ENCODE measurements at regions not wholly inside any gene's neighbourhood (a gene's known extent, or its start where the extent isn't known, plus 50 kb on each side); places are given as distances from the start of the nearest gene placed in this dataset.
A peak's percentile ranks its signal among the peaks of the same experiment; 100 is the strongest.
"Not testable (repeated sequence)": the region's sequence is repeated elsewhere in the genome, so short reads cannot be mapped to it uniquely, and the experiment has no call there.

- not testable (repeated sequence) for H3K4me1 Mint-ChIP-seq (ENCODE audit: low read depth); H3K36me3 Mint-ChIP-seq (ENCODE audit: insufficient read depth in 2 of 2); H3K9me3 Mint-ChIP-seq; H3K27ac Mint-ChIP-seq; H3K4me3 Mint-ChIP-seq; H3K27me3 Mint-ChIP-seq (ENCODE audit: low read depth)
- DNase-seq: peak in 1 of 2 donors; percentile 3
- ATAC-seq (replicated peaks in 1 of 2): peak; percentile 94 to 95
Measured at GRCh38 chr1:120529475-120530089, 114.7 kb downstream of the NBPF8 start.

GRCh38 chr1:120531455-120531854, 116.6 kb downstream of the NBPF8 start:
- ATAC-seq (replicated peaks in 1 of 2); H3K4me3 Mint-ChIP-seq; H3K36me3 Mint-ChIP-seq (ENCODE audit: insufficient read depth in 2 of 2); DNase-seq; H3K27me3 Mint-ChIP-seq (ENCODE audit: low read depth); H3K9me3 Mint-ChIP-seq; H3K27ac Mint-ChIP-seq: not testable (repeated sequence)
- H3K4me1 Mint-ChIP-seq (ENCODE audit: low read depth): peaks cover 18% of the 10 kb centered on the region

- ATAC-seq (replicated peaks in 1 of 2): peak; percentile 82 to 84
- H3K27me3 Mint-ChIP-seq (ENCODE audit: low read depth); H3K36me3 Mint-ChIP-seq (ENCODE audit: insufficient read depth in 2 of 2); DNase-seq; H3K9me3 Mint-ChIP-seq: not testable (repeated sequence)
- H3K4me1 Mint-ChIP-seq (ENCODE audit: low read depth): peaks cover 18% of the 10 kb centered on the region
- H3K4me3 Mint-ChIP-seq: peak overlapping the region; percentile 56 to 89
- H3K27ac Mint-ChIP-seq: peak overlapping the region; percentile 93
Measured at GRCh38 chr1:120534361-120535047, 119.7 kb downstream of the NBPF8 start.

- not testable (repeated sequence) for H3K27me3 Mint-ChIP-seq (ENCODE audit: low read depth); DNase-seq; H3K36me3 Mint-ChIP-seq (ENCODE audit: insufficient read depth in 2 of 2); H3K9me3 Mint-ChIP-seq
- H3K4me3 Mint-ChIP-seq: peak overlapping the region; percentile 56 to 89
- ATAC-seq (replicated peaks in 1 of 2): peak; percentile 68 to 76
- H3K4me1 Mint-ChIP-seq (ENCODE audit: low read depth): peaks cover 18% of the 10 kb centered on the region
- H3K27ac Mint-ChIP-seq: peak overlapping the region; percentile 93
Measured at GRCh38 chr1:120535052-120535451, 120.2 kb downstream of the NBPF8 start.

GRCh38 chr1:120541394-120541793, 126.6 kb downstream of the NBPF8 start:
- not testable (repeated sequence) for H3K27me3 Mint-ChIP-seq (ENCODE audit: low read depth); H3K36me3 Mint-ChIP-seq (ENCODE audit: insufficient read depth in 2 of 2); H3K4me1 Mint-ChIP-seq (ENCODE audit: low read depth); DNase-seq; H3K9me3 Mint-ChIP-seq; H3K4me3 Mint-ChIP-seq; H3K27ac Mint-ChIP-seq
- peak in 1 of 2 donors; percentile 39 for ATAC-seq (replicated peaks in 1 of 2)

GRCh38 chr1:120542365-120542764, 127.5 kb downstream of the NBPF8 start:
- ATAC-seq (replicated peaks in 1 of 2): not testable (repeated sequence)

GRCh38 chr1:120542940-120543339, 128.1 kb downstream of the NBPF8 start:
- not testable (repeated sequence) for DNase-seq

More at GRCh38 chr1:120542365-120542764, 127.5 kb downstream of the NBPF8 start:
- not testable (repeated sequence) for H3K27me3 Mint-ChIP-seq (ENCODE audit: low read depth); DNase-seq; H3K27ac Mint-ChIP-seq; H3K4me3 Mint-ChIP-seq; H3K9me3 Mint-ChIP-seq; H3K36me3 Mint-ChIP-seq (ENCODE audit: insufficient read depth in 2 of 2); H3K4me1 Mint-ChIP-seq (ENCODE audit: low read depth)

GRCh38 chr1:120544434-120544833, 129.6 kb downstream of the NBPF8 start:
- H3K4me1 Mint-ChIP-seq (ENCODE audit: low read depth); H3K27ac Mint-ChIP-seq: not testable (repeated sequence)

More at GRCh38 chr1:120542940-120543339, 128.1 kb downstream of the NBPF8 start:
- ATAC-seq (replicated peaks in 1 of 2); H3K36me3 Mint-ChIP-seq (ENCODE audit: insufficient read depth in 2 of 2); H3K9me3 Mint-ChIP-seq; H3K27ac Mint-ChIP-seq; H3K4me1 Mint-ChIP-seq (ENCODE audit: low read depth); H3K27me3 Mint-ChIP-seq (ENCODE audit: low read depth); H3K4me3 Mint-ChIP-seq: not testable (repeated sequence)

GRCh38 chr1:120550335-120550734, 135.5 kb downstream of the NBPF8 start:
- not testable (repeated sequence) for H3K4me3 Mint-ChIP-seq; H3K27ac Mint-ChIP-seq; ATAC-seq (replicated peaks in 1 of 2); H3K4me1 Mint-ChIP-seq (ENCODE audit: low read depth); H3K9me3 Mint-ChIP-seq; H3K36me3 Mint-ChIP-seq (ENCODE audit: insufficient read depth in 2 of 2); H3K27me3 Mint-ChIP-seq (ENCODE audit: low read depth); DNase-seq

More at GRCh38 chr1:120544434-120544833, 129.6 kb downstream of the NBPF8 start:
- H3K27me3 Mint-ChIP-seq (ENCODE audit: low read depth); H3K9me3 Mint-ChIP-seq; H3K36me3 Mint-ChIP-seq (ENCODE audit: insufficient read depth in 2 of 2); H3K4me3 Mint-ChIP-seq: not testable (repeated sequence)
- ATAC-seq (replicated peaks in 1 of 2): peak; percentile 83 to 93
- peak; percentile 82 to 83 for DNase-seq

- not testable (repeated sequence) for H3K9me3 Mint-ChIP-seq; H3K27me3 Mint-ChIP-seq (ENCODE audit: low read depth); H3K36me3 Mint-ChIP-seq (ENCODE audit: insufficient read depth in 2 of 2); H3K27ac Mint-ChIP-seq; DNase-seq; ATAC-seq (replicated peaks in 1 of 2); H3K4me1 Mint-ChIP-seq (ENCODE audit: low read depth)
- peak overlapping the region in 1 of 2 donors; percentile 65 for H3K4me3 Mint-ChIP-seq
Measured at GRCh38 chr1:120552190-120552589, 137.4 kb downstream of the NBPF8 start.

- not testable (repeated sequence) for DNase-seq
Measured at GRCh38 chr1:120557605-120558302, 142.9 kb downstream of the NBPF8 start.

GRCh38 chr1:120558303-120559060, 143.6 kb downstream of the NBPF8 start:
- not testable (repeated sequence) for H3K4me1 Mint-ChIP-seq (ENCODE audit: low read depth); H3K36me3 Mint-ChIP-seq (ENCODE audit: insufficient read depth in 2 of 2); H3K27me3 Mint-ChIP-seq (ENCODE audit: low read depth); H3K9me3 Mint-ChIP-seq
- DNase-seq (peak; percentile 53 to 76), ATAC-seq (replicated peaks in 1 of 2) (peak; percentile 82 to 85)
- H3K27ac Mint-ChIP-seq: peak overlapping the region; percentile 38
- H3K4me3 Mint-ChIP-seq: peak overlapping the region; percentile 71 to 86

More at GRCh38 chr1:120557605-120558302, 142.9 kb downstream of the NBPF8 start:
- ATAC-seq (replicated peaks in 1 of 2); H3K27ac Mint-ChIP-seq; H3K36me3 Mint-ChIP-seq (ENCODE audit: insufficient read depth in 2 of 2); H3K9me3 Mint-ChIP-seq; H3K27me3 Mint-ChIP-seq (ENCODE audit: low read depth); H3K4me1 Mint-ChIP-seq (ENCODE audit: low read depth): not testable (repeated sequence)
- H3K4me3 Mint-ChIP-seq: peak overlapping the region; percentile 53 to 54

- not testable (repeated sequence) for H3K4me1 Mint-ChIP-seq (ENCODE audit: low read depth); DNase-seq; H3K4me3 Mint-ChIP-seq; H3K9me3 Mint-ChIP-seq; H3K27ac Mint-ChIP-seq; H3K27me3 Mint-ChIP-seq (ENCODE audit: low read depth); H3K36me3 Mint-ChIP-seq (ENCODE audit: insufficient read depth in 2 of 2); ATAC-seq (replicated peaks in 1 of 2)
Measured at GRCh38 chr1:120561767-120562166, 146.9 kb downstream of the NBPF8 start.

All from activated T-cell treated with anti-CD3 and anti-CD28 coated beads, Interleukin-2, amount 50 U/mL, for 72 hours (primary cell).